NCI-H128 (cell line): ENCODE measurements at regions not wholly inside any gene's neighbourhood (a gene's known extent, or its start where the extent isn't known, plus 50 kb on each side); places are given as distances from the start of the nearest gene placed in this dataset.

ENCODE experiments used
- DNase-seq: peaks from one replicate; lab custom pipeline; 2025; ENCODE audit not compliant: unreplicated experiment; lab: John Stamatoyannopoulos, UW

DNA sequence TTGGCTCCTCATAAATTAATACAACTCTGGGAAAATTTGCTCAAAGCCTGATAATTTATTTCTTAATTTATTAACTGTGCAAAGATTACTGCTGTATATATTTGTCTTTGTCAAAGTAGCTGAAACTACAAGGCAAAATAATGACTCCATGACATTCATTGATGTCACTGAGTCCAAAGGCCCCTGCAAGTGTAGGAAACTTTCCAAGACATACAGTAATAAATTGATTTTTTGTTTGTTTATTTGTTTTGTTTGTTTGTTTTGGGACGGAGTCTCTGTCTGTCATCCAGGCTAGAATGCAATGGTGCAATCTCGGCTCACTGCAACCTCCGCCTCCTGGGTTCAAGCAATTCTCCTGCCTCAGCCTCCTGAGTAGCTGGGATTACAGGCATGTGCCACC lies 96.8 kb upstream of the LPP start:
- no peak for DNase-seq

GRCh38 chr3:188058569-188059184 lies 95.3 kb upstream of the LPP start:
- no peak for DNase-seq

GRCh38 chr3:188059351-188059750 lies 94.6 kb upstream of the LPP start:
- no peak for DNase-seq

GRCh38 chr3:188060264-188060835 lies 93.6 kb upstream of the LPP start:
- no peak for DNase-seq

DNA sequence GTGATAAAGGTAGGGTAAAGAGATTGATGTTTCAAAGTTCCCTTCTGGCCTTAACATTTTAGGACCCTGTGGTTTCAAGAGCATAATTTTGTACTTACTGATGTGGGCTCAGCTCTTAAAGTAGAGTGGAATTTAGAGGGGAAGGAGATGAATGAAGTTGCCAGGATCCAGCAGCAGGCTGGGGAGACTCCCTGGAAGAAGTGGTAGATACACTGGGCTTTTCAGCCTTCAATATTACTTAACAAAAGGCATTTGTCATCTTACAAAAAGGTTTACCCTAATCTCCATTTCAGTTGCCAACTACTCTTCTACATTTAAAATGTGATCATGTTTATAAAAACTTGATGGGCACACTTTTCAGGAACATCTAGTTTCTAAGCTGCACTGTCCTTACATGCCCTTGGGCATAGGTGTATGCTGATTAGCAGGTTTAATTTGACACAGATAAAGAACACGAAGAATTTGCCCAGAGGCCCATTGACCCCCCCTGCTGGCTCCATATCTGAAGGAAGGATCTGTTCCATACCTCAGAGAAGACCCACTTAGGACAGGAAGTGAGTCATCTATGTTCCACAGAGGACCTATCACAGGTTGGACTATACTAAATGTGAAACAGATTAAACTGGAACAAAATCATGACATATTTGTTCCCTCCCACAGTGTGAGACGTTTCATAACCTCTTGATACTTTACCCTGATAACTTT lies 93.0 kb upstream of the LPP start:
- no peak for DNase-seq

DNA sequence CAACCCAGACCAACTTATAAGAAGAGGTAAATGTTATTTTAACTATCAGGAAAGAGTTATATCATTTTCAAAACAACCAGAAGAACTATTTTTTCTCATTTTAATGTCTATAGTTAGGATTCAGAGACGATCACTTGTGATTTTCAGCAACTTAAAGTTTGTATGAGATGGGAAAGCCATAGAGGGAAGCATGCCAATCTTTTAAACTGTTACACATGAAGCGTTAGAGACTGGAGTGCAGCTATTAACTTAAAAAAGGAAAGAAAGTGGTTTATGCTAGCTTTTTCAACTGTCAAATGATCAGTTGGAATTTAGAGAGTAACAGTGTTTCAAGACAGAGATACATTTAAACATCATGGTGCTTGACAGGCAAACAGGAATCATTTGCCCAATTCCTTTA lies 91.7 kb upstream of the LPP start:
- DNase-seq: no peak

GRCh38 chr3:188064831-188065493 lies 89.0 kb upstream of the LPP start:
- DNase-seq: no peak

DNA sequence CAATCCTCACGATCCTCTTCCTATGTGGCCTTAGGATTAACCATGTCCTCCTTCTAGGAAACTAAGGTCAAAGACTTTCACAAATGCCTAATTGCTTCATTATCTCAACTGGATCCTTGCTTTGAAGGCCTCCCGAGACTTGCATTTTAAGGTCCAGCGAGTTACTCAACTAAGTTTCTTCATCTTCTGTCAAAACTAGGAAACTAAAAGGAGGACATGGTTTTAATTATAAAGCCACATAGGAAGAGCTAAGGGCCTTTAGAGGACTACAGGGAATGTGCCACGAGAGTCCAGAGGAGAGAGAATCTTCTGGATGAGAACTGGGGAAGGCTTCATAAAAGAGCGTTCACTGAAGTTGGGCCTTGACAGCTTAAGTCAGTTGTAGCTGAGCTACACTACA lies 87.8 kb upstream of the LPP start:
- no peak for DNase-seq

DNA sequence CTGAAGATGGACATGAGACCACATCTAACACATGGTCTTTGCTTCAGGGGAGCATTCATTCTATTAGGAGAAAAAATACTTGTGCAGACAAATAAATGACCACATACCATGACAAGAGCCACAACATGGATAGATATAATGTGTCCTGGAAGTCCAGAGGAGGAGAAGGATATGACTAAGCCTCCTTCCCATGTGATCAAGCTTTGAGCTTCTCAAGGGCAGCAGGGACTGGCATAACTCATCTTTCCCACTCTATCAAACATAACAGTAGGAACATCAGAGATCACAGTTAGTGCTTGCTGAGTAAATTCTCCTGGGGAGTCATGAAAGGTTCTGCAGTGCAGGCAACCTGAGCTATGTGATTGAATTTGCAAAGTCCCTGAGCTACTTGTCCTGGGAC lies 86.0 kb upstream of the LPP start:
- no peak for DNase-seq

DNA sequence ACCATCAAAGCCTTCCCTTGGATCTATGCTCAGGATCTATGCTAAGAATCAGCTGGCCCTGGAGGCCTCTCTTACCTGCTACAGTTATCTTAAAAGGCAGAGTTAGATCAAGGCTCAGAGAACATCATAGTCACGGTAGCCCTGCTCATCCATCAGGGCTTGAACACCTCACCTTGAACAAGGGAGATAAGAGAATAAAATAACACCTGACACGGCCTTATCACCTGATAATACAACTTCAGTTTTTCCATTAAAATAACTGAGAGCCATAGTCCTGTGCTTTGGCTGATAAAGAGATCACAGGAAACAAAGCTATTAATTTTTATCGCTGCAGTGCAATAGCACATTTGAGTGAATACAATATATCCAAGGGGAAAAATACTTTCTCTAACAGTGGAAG lies 85.6 kb upstream of the LPP start:
- DNase-seq: no peak

- DNase-seq: no peak
These were observed 82.3 kb upstream of the LPP start for GRCh38 chr3:188071636-188072035.

- DNase-seq: no peak
These were observed 77.8 kb upstream of the LPP start for GRCh38 chr3:188076176-188076575.

DNA sequence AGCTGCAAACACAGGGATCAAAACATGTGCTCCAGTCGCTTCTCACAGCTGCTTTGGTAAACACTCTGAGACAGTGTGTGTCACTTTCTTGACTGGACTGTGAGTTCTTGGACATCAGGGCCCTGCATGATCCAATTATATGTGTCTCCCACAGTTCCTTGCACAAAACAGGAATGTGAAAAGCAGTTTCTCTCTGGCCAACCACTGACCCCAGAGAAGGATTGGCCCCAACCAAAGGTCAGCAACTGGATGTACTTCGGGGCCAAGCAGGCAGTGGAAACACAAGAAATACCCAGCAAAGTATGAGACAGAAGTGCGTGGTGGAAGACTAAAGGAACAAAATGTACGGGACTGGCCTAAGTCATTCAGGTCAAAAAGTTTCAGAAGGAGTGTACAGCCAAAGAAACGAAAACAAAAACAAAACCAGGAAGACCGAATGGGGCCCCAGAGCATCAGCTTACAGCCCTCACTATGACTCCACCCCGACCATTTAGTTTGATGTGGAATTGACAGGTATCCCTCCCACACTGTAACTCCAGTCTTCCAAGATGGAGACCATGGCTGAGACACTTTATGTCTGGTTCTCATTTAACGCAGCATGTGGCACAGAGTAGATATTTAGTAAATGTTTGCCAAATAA lies 76.7 kb upstream of the LPP start:
- DNase-seq: no peak

- no peak for DNase-seq
These were observed 73.9 kb upstream of the LPP start for GRCh38 chr3:188080091-188080490.

DNA sequence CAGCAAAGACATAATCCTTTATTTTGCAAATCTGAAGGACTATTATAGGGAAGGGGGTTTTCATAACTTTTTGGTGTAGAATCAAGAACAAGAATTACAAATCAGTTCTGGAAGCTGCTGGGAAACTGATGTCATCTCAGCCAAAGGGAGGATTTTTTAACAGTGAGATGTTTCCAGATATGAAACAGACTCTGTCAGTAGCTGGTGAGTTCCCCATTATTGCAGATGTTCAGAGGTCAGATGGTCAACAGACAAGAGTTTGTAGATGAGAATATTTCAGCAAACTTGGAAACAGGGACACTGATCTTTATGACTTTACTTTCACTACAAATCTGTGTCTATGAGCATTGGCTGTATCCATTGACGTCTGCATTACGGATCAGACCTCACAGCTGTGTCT lies 71.9 kb upstream of the LPP start:
- no peak for DNase-seq

DNA sequence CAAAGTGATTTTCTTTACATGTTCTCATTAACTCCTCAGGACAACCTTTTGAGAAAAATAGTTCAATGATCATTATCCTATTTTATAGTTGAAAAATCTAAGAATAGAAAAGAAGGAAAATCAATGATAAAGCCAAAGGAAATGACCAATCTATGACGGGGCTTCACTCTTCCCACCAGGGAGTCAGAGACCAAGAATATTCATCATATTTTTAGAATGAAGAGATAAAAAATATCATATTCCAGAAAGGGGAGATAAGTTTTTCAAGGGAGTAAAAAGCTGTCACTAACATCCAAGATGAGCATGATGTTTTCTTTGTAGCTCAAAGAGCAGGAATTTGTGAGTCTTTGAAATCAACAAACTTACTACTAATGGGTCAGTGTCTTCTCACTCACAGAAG lies 71.5 kb upstream of the LPP start:
- DNase-seq: no peak

- DNase-seq: no peak
These were observed 70.9 kb upstream of the LPP start for GRCh38 chr3:188083011-188083410.

DNA sequence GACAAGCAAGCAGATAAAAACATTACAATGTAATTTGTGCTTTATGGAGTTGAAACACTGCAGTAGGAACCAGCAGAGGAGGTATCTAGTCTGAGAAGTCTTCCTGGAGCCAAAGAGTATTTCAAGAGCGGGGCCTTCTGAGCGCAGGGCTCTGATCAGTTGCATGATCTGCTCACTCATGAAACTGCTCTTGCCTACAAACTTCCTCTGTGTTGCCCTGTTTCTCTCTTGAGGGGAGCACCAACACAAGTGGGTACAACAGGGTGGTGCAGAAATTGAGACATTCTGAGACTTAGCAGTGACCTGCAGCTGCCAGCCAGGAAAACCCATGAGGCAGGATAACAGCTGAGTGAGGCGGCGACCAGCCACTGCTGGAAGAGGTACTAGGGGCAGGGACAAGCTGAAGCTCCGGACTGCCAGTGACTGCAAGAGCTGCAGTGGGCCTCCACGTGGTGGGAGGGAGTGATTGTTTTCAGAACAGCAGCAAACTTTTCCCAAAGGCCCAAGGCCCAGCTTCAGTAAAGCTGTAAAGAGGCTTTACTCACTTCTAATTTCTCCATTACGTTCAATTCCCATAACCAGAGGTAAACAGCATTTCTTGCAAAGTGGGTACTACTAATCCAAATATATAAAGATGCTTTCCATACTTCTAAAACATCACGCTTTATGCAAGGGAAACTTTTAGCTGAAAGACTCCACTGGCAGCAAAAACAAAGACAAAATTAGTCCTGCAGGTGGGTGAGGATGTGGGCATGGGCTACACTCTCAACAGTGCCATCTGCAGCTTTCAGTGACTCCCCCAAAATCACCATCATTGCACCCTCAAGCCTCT lies 69.0 kb upstream of the LPP start:
- DNase-seq: no peak

DNA sequence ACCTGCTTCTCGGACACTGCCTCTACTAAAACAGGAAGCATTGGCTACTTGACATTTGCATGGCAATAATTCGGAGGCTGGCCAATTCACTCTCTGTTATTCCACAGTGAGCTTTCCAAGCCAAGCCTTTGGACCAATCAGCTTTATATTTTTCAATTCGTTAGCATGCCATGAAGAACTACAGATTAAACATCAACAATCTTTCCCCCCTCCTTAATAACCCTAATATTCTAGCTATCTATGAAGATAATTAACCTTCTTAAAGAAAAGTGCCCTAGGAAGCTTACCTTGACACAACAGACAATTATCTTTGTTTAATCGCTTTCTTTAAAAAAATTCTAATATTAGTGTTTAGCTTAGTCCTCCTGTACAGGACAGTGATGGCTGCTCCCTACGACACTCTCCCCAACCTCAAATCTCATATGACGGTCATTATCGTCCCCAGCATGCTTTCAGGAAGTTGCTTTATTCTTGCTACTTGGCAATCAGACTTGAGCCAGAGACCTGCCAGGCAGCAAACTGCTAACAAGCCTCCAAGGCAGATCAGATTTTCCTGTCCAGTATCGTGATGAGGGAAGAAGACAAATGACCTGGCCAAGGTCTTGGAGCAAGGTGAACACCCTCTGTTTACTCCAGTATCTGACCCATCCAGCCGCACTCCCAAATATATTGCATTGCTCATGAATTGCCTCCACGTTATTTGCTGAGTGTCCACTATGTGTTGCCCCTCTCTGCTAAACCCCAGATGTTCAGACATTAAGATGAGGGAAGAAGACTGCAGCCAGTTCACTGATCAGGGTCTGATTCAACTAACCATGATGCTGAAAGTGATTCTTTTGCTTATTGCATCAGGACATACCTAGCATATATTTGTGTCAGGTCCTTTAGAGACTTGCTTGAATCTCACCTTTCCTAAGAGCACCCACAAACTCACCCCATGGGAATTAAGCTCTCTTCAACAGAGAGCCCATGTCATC lies 68.1 kb upstream of the LPP start:
- no peak for DNase-seq
